ENCODE measurements at regions not wholly inside any gene's neighbourhood (a gene's known extent, or its start where the extent isn't known, plus 50 kb on each side); places are given as distances from the start of the nearest gene placed in this dataset.

GRCh38 chr11:110830344-110830743, 118.1 kb upstream of the ARHGAP20 start:
- in situ Hi-C loops (cut with HindIII; ENCODE audit: low sequenced_read_pairs), result no loop called here
- no peak for TF ChIP-seq CTCF (IDR thresholded peaks at IDR 0.05; ENCODE audit: low read depth, low read length, missing control alignments)
- no peak for DNase-seq (ENCODE audit: low read depth)
- no peak overlapping the region for H3K4me3 ChIP-seq (ENCODE audit: low read depth, low read length)

DNA sequence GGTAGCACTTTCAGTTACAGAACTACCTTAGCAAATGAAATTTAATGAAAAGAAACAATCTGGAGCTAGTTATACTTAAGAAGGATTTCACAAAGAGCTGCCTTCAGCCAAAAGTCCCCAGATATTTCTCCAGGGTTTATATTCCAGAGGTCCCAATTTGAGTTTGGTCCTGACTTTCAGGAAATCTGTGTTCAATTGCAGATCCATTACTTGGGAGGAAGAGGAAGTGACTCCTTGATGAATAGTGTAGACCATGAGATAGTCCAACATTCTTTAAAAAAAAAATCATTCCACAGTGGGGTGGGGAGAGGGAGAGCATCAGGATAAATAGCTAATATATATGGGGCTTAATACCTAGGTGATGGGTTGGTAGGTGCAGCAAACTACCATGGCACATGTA, 117.6 kb upstream of the ARHGAP20 start:
- in situ Hi-C loops (cut with HindIII; ENCODE audit: low sequenced_read_pairs), result no loop called here
- DNase-seq (ENCODE audit: low read depth), result no peak
- H3K4me3 ChIP-seq (ENCODE audit: low read depth, low read length), result no peak overlapping the region
- TF ChIP-seq CTCF (IDR thresholded peaks at IDR 0.05; ENCODE audit: low read depth, low read length, missing control alignments), result no peak

- DNase-seq (ENCODE audit: low read depth), result peak; percentile 35
- in situ Hi-C loops (cut with HindIII; ENCODE audit: low sequenced_read_pairs), result no loop called here
- H3K4me3 ChIP-seq (ENCODE audit: low read depth, low read length), result no peak overlapping the region
- TF ChIP-seq CTCF (IDR thresholded peaks at IDR 0.05; ENCODE audit: low read depth, low read length, missing control alignments), result no peak
Observed at GRCh38 chr11:110828086-110828485, 115.8 kb upstream of the ARHGAP20 start.

GRCh38 chr11:110827276-110827675, 115.0 kb upstream of the ARHGAP20 start:
- no peak overlapping the region for H3K4me3 ChIP-seq (ENCODE audit: low read depth, low read length)
- DNase-seq (ENCODE audit: low read depth), result no peak
- no peak for TF ChIP-seq CTCF (IDR thresholded peaks at IDR 0.05; ENCODE audit: low read depth, low read length, missing control alignments)
- in situ Hi-C loops (cut with HindIII; ENCODE audit: low sequenced_read_pairs), result no loop called here

- DNase-seq (ENCODE audit: low read depth), result no peak
- in situ Hi-C loops (cut with HindIII; ENCODE audit: low sequenced_read_pairs), result no loop called here
- no peak overlapping the region for H3K4me3 ChIP-seq (ENCODE audit: low read depth, low read length)
- no peak for TF ChIP-seq CTCF (IDR thresholded peaks at IDR 0.05; ENCODE audit: low read depth, low read length, missing control alignments)
Observed at GRCh38 chr11:110824912-110825620, 112.8 kb upstream of the ARHGAP20 start.

DNA sequence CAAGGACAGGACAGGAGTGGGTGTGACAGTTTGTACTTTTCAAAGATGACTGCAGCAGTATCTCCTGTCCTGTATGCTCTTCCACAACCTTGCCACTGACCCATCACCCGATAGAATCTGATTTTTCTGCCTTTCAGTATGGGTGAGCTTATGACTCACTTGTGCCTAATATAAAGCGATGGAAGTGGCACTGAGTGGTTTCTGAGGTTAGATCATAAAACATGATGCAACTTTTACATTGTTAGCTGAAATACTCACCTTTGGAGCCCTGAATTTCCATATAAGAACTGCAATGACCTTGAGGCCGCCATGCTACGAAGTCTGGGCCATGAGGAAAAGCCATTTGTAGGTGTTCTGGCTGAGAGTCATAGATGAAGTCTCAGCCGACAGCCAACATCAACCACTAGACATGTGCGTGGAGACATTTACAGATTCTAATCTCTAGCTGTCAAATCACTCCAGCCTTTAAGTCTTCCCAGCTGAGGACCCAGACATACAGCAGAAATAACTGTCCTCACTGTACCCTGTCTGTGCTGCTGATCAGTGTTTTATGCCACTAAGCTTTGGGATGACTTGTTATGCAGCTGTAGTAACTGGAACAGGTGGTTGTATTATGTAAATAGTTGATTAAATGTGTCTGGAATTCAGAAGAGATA, 105.9 kb upstream of the ARHGAP20 start:
- H3K4me3 ChIP-seq (ENCODE audit: low read depth, low read length), result no peak overlapping the region
- in situ Hi-C loops (cut with HindIII; ENCODE audit: low sequenced_read_pairs), result no loop called here
- no peak for TF ChIP-seq CTCF (IDR thresholded peaks at IDR 0.05; ENCODE audit: low read depth, low read length, missing control alignments)
- no peak for DNase-seq (ENCODE audit: low read depth)
